ENCODE measurements at regions not wholly inside any gene's neighbourhood (a gene's known extent, or its start where the extent isn't known, plus 50 kb on each side); places are given as distances from the start of the nearest gene placed in this dataset.

DNA sequence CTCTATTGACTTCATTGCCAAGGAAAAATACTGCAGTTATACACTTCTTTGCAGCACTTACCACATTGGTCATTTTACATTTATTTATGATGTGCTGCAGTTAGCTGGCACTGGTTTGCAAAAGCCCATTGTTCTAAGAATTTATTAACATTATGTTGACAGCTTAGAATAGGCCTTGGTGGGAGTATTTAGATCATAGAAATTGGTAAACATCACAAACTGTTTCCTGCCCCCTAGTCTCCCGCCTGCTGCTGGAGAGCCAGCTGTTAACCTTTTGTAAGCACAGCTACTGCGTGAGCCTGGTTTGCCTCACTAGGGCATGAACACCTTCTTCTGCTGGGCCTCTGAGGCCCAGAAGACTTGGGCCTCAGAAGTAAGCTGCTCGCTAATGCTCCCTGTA, 651.4 kb upstream of the GOT2 start:
- TF ChIP-seq, protein P1, sequence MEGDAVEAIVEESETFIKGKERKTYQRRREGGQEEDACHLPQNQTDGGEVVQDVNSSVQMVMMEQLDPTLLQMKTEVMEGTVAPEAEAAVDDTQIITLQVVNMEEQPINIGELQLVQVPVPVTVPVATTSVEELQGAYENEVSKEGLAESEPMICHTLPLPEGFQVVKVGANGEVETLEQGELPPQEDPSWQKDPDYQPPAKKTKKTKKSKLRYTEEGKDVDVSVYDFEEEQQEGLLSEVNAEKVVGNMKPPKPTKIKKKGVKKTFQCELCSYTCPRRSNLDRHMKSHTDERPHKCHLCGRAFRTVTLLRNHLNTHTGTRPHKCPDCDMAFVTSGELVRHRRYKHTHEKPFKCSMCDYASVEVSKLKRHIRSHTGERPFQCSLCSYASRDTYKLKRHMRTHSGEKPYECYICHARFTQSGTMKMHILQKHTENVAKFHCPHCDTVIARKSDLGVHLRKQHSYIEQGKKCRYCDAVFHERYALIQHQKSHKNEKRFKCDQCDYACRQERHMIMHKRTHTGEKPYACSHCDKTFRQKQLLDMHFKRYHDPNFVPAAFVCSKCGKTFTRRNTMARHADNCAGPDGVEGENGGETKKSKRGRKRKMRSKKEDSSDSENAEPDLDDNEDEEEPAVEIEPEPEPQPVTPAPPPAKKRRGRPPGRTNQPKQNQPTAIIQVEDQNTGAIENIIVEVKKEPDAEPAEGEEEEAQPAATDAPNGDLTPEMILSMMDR (conservative IDR thresholded peaks at IDR 0.05) = no peak
- no peak for TF ChIP-seq ZFX (IDR thresholded peaks at IDR 0.05)
